GM12864 (cell line): ENCODE measurements at regions not wholly inside any gene's neighbourhood (a gene's known extent, or its start where the extent isn't known, plus 50 kb on each side); places are given as distances from the start of the nearest gene placed in this dataset.

Experiments used
- DNase-seq: peaks from one replicate; pipeline ENCODE4 v3.0.0-alpha.2; 2011; ENCODE audit warnings: low read depth
- H3K4me3 ChIP-seq: 2 replicates; pipeline ENCODE4 v1.5.1; 2011; ENCODE audit warnings: mild to moderate bottlenecking, low read depth, low read length, control low read depth
- CTCF ChIP-seq: IDR thresholded peaks from 2 replicates; pipeline ENCODE4 v1.5.1; 2011; ENCODE audit warnings: low read depth, mild to moderate bottlenecking, moderate library complexity, low read length, control low read depth, inconsistent platforms; ENCODE audit errors: missing control alignments

DNA sequence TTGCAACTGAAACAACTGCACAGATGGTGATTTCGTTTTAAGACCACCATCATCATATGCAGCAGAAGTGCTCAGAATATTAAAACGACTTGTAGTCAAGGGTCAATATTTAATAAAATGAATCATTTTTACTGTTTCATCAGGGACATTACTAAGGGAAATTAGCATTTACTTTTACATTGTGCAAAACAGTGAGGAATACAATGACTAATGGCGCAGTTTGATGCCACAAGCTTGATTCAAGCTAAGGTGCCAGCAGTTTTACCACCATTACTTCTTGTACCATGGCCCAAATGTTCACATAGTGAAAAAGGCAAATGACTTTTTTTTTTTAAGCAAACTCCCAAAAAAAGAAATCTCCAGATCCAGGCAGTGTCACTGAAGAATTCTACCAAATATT, 277.4 kb upstream of the CHRNA7 start:
- no peak for DNase-seq
- no peak overlapping the region for H3K4me3 ChIP-seq
- TF ChIP-seq CTCF = no peak

GRCh38 chr15:31758126-31758525, 272.2 kb upstream of the CHRNA7 start:
- no peak overlapping the region for H3K4me3 ChIP-seq
- no peak for TF ChIP-seq CTCF
- peak; percentile 10 for DNase-seq

- H3K4me3 ChIP-seq = no peak overlapping the region
- no peak for DNase-seq
- TF ChIP-seq CTCF = no peak
Measured at GRCh38 chr15:31768055-31768454, 262.3 kb upstream of the CHRNA7 start.

GRCh38 chr15:31774045-31774444, 256.3 kb upstream of the CHRNA7 start:
- TF ChIP-seq CTCF = no peak
- no peak overlapping the region for H3K4me3 ChIP-seq
- no peak for DNase-seq

DNA sequence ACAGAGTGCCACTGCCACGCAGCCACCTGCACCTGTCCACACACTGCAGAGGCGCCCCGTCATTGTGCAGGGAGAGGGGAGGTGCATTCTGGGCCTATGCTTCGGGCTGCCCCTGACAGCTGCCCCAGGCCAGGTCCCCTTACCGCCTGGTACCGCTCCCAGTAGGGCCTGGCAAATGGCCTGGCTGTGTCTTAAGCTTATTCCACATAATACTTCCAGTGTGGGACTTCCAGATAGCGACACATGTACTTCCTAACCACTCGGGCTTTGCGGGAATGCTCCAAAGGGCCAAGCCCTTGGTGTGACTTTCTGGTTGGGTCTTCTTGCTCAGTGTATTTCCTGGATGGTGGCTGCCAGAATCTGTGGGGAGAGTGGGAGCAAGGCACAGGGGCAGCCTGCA, 254.3 kb upstream of the CHRNA7 start:
- DNase-seq = no peak
- TF ChIP-seq CTCF = no peak
- no peak overlapping the region for H3K4me3 ChIP-seq

DNA sequence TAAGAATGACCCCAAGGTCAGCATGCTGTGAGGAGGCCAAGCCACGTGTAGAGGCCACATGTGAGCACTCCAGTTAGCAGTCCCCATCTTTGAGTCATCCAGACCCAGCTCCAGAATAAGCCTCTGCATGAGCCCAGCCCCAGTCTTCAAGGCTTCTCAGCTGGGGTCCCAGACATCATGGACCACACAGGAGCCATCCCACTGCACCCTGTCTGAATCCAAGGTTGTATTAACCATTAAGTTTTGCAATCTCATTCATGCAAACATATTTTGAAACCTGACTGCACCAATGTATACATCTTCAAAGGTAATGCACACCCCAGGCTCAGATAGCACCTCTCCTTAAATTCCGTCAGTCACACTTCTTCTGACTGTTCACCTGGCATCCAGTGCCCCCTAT, 249.1 kb upstream of the CHRNA7 start:
- H3K4me3 ChIP-seq = no peak overlapping the region
- no peak for DNase-seq
- no peak for TF ChIP-seq CTCF

- no peak for DNase-seq
- H3K4me3 ChIP-seq = no peak overlapping the region
- no peak for TF ChIP-seq CTCF
Measured at GRCh38 chr15:31782016-31782783, 248.1 kb upstream of the CHRNA7 start.
